CD14-positive monocyte (primary cell): ENCODE measurements at regions not wholly inside any gene's neighbourhood (a gene's known extent, or its start where the extent isn't known, plus 50 kb on each side); places are given as distances from the start of the nearest gene placed in this dataset.
A peak's percentile ranks its signal among the peaks of the same experiment; 100 is the strongest.

ENCODE experiments used
- DNase-seq, 3 donors: peaks; one replicate each; pipeline ENCODE4 v3.0.0-alpha.2; 2011 to 2022
- H2AFZ ChIP-seq: 2 replicates; pipeline ENCODE4 v1.6.0; 2012; ENCODE audit warnings: mild to moderate bottlenecking, low read depth, low read length, inconsistent platforms; ENCODE audit not compliant: insufficient read depth, poor library complexity, severe bottlenecking
- H3K27ac ChIP-seq, 2 donors: 1 replicate in 1 of 2; 2 replicates in 1 of 2; pipeline ENCODE4 v1.5.1; 2012 to 2013; ENCODE audit warnings: low read length in 2 of 2, control low read depth in 1 of 2, inconsistent platforms in 1 of 2, low read depth in 1 of 2, mild to moderate bottlenecking in 1 of 2
- H3K27me3 ChIP-seq, 2 donors: one replicate each; pipeline versions ENCODE4 v1.6.0 to v1.6.1; 2011 to 2013; ENCODE audit warnings: low read length in 2 of 2; ENCODE audit not compliant: control insufficient read depth in 2 of 2, insufficient read depth in 2 of 2
- H3K36me3 ChIP-seq, 2 donors: replicated peaks in 1 of 2; 1 replicate in 1 of 2; 2 replicates in 1 of 2; pipeline versions ENCODE4 v1.5.1 to v1.6.1; 2012 to 2013; ENCODE audit warnings: low read length in 2 of 2, control low read depth in 1 of 2, inconsistent platforms in 1 of 2, mild to moderate bottlenecking in 1 of 2; ENCODE audit not compliant: insufficient read depth in 2 of 2, control insufficient read depth in 1 of 2
- H3K4me1 ChIP-seq, 2 donors: 1 replicate in 1 of 2; 2 replicates in 1 of 2; pipeline versions ENCODE4 v1.5.1 to v1.6.1; 2012 to 2013; ENCODE audit warnings: low read length in 2 of 2, control low read depth in 1 of 2, inconsistent platforms in 1 of 2, mild to moderate bottlenecking in 1 of 2, moderate library complexity in 1 of 2; ENCODE audit not compliant: insufficient read depth in 2 of 2, control insufficient read depth in 1 of 2
- H3K4me2 ChIP-seq: replicated peaks from 2 replicates; pipeline ENCODE3; 2012; ENCODE audit warnings: low read length, moderate library complexity, mild to moderate bottlenecking; ENCODE audit not compliant: poor library complexity, severe bottlenecking; ENCODE audit errors: extremely low read depth
- H3K4me3 ChIP-seq, 3 experiments: fragments of 200-600 bp in 1 of 3; sonication (generic) in 1 of 3; replicated peaks in 1 of 3; 1 replicate in 2 of 3; 2 replicates in 1 of 3; pipeline ENCODE4 v1.5.1; 2011 to 2013; ENCODE audit warnings: low read length in 3 of 3, mild to moderate bottlenecking in 3 of 3, control low read depth in 2 of 3, low read depth in 2 of 3, inconsistent platforms in 1 of 3, moderate library complexity in 1 of 3
- H3K79me2 ChIP-seq: 2 replicates; pipeline ENCODE4 v1.6.0; 2012; ENCODE audit warnings: mild to moderate bottlenecking, control low read depth, inconsistent platforms, low read length, moderate library complexity; ENCODE audit not compliant: insufficient read depth
- H3K9ac ChIP-seq: 2 replicates; pipeline ENCODE4 v1.6.0; 2017; ENCODE audit warnings: low read length, mild to moderate bottlenecking; ENCODE audit not compliant: insufficient read depth, poor library complexity, severe bottlenecking
- H3K9me3 ChIP-seq, 2 donors: replicated peaks in 1 of 2; 1 replicate in 1 of 2; 2 replicates in 1 of 2; pipeline versions ENCODE4 v1.5.1 to v1.6.1; 2012 to 2013; ENCODE audit warnings: low read length in 2 of 2, control low read depth in 1 of 2; ENCODE audit not compliant: control insufficient read depth in 1 of 2, insufficient read depth in 1 of 2
- H4K20me1 ChIP-seq: 2 replicates; pipeline ENCODE4 v1.6.0; 2012; ENCODE audit warnings: mild to moderate bottlenecking, low read length, control low read depth, moderate library complexity; ENCODE audit not compliant: insufficient read depth
- H3K27ac Mint-ChIP-seq, 7 donors: one replicate each; pipeline ENCODE4 v1.8.0; 2020; ENCODE audit warnings: mild to moderate bottlenecking in 7 of 7, mixed read lengths in 7 of 7, moderate library complexity in 6 of 7, inconsistent platforms in 2 of 7
- H3K27me3 Mint-ChIP-seq, 3 donors: one replicate each; pipeline ENCODE4 v1.8.0; 2021 to 2022; ENCODE audit warnings: low read depth in 3 of 3, mild to moderate bottlenecking in 3 of 3, mixed read lengths in 3 of 3, moderate library complexity in 3 of 3, inconsistent platforms in 1 of 3
- H3K36me3 Mint-ChIP-seq, 2 donors: one replicate each; pipeline ENCODE4 v1.8.0; 2020; ENCODE audit warnings: mixed read lengths in 2 of 2, inconsistent platforms in 1 of 2, mild to moderate bottlenecking in 1 of 2
- H3K4me1 Mint-ChIP-seq: one replicate; pipeline ENCODE4 v1.8.0; 2020; ENCODE audit warnings: mild to moderate bottlenecking, mixed read lengths
- H3K4me3 Mint-ChIP-seq, 2 donors: one replicate each; pipeline ENCODE4 v1.8.0; 2020; ENCODE audit warnings: mild to moderate bottlenecking in 2 of 2, mixed read lengths in 2 of 2, moderate library complexity in 1 of 2
- H3K9me3 Mint-ChIP-seq, 7 donors: one replicate each; pipeline ENCODE4 v1.8.0; 2020 to 2022; ENCODE audit warnings: mixed read lengths in 7 of 7, mild to moderate bottlenecking in 6 of 7, moderate library complexity in 6 of 7, inconsistent platforms in 2 of 7
- CTCF ChIP-seq: fragments of 200-600 bp; IDR thresholded peaks from one replicate; pipeline ENCODE4 v1.8.0; 2022; ENCODE audit warnings: antibody characterized with exemption, mild to moderate bottlenecking
- WGBS: methylation state at CpG from one replicate; pipeline ENCODE4 v1.1.5; 2013; ENCODE audit warnings: missing lambda C conversion rate; ENCODE audit not compliant: insufficient coverage; 5-methylcytosine and 5-hydroxymethylcytosine counted together
- intact Hi-C, 2 donors: fragments of 100-400 bp; cut with micrococcal nuclease; formaldehyde crosslinking; loops; one replicate each; pipeline versions ENCODE4 v1.15.0 to v1.15.1; 2023

- peaks cover 3 to 4% of the 10 kb centered on the region in 2 donors for H3K4me1 ChIP-seq
- Mint-ChIP-seq H3K9me3 (peaks cover 3 to 13% (median 6%) of the 10 kb centered on the region in 7 donors), H3K4me1 (peaks cover 12% of the 10 kb centered on the region), H3K4me3 (no peak overlapping the region), H3K27ac (no peak overlapping the region), H3K36me3 (no peaks in the 10 kb centered on the region), H3K27me3 (peaks cover 3 to 35% (median 20%) of the 10 kb centered on the region in 3 donors)
- peaks cover 0 to 3% of the 10 kb centered on the region in 2 donors for H3K9me3 ChIP-seq
- no peaks in the 10 kb centered on the region for H4K20me1 ChIP-seq
- no peak for TF ChIP-seq CTCF
- no peak overlapping the region for H3K4me2 ChIP-seq
- H3K4me3 ChIP-seq = no peak overlapping the region
- H2AFZ ChIP-seq = no peak overlapping the region
- peaks cover 4 to 14% of the 10 kb centered on the region in 2 donors for H3K27me3 ChIP-seq
- no peak overlapping the region for H3K27ac ChIP-seq
- intact Hi-C loops = no loop called here
- H3K79me2 ChIP-seq = no peaks in the 10 kb centered on the region
- DNase-seq = no peak
- no peak overlapping the region for H3K9ac ChIP-seq
- 0% methylated on average over 5 of the region's 9 CpGs for WGBS
- no peaks in the 10 kb centered on the region for H3K36me3 ChIP-seq
Observed at GRCh38 chr3:157607826-157608405, 104.7 kb upstream of the VEPH1 start.

DNA sequence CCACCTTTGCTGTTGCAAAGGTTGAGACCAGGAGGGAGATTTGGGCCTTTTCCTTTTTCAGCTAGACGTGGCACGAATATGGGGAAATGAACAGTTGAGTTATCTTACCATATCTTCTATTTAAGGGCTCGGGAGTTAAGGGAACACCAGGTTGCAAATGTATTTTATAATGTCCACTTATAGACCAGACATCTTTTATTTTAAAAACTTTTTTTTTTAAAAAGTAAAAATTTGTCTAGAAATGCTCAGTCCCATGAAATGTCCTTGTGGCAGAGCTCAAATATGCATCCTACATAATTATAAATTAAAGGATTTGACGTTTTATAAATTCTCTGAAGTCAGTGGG is 103.6 kb upstream of the VEPH1 start:
- H3K9me3 Mint-ChIP-seq = peaks cover 3 to 13% (median 6%) of the 10 kb centered on the region in 7 donors
- no peaks in the 10 kb centered on the region for H3K36me3 Mint-ChIP-seq
- H3K4me1 Mint-ChIP-seq = peaks cover 12% of the 10 kb centered on the region
- peak; percentile 43 for TF ChIP-seq CTCF
- no CpG with 5 or more reads among the region's 4 CpGs for WGBS
- Histone ChIP-seq H3K79me2 (no peaks in the 10 kb centered on the region), H3K4me3 (no peak overlapping the region), H3K27me3 (peaks cover 4 to 14% of the 10 kb centered on the region in 2 donors), H3K4me2 (no peak overlapping the region), H3K36me3 (no peaks in the 10 kb centered on the region), H2AFZ (no peak overlapping the region), H4K20me1 (no peaks in the 10 kb centered on the region), H3K9me3 (peaks cover 0 to 3% of the 10 kb centered on the region in 2 donors), H3K4me1 (peaks cover 3 to 4% of the 10 kb centered on the region in 2 donors), H3K9ac (no peak overlapping the region), H3K27ac (no peak overlapping the region)
- intact Hi-C loops = no loop called here
- no peak for DNase-seq
- H3K27ac Mint-ChIP-seq = no peak overlapping the region
- peaks cover 3 to 35% (median 19%) of the 10 kb centered on the region in 3 donors for H3K27me3 Mint-ChIP-seq
- peak overlapping the region in 1 of 2 donors; percentile 68 for H3K4me3 Mint-ChIP-seq
